Stimulated activated CD4-positive, alpha-beta T cell treated with anti-CD3 and anti-CD28 coated beads, TNF-alpha, amount 100 ng/mL, for 24 hours (primary cell): ENCODE measurements at regions not wholly inside any gene's neighbourhood (a gene's known extent, or its start where the extent isn't known, plus 50 kb on each side); places are given as distances from the start of the nearest gene placed in this dataset.

Experiments
- DNase-seq, 3 experiments: peaks; one replicate each; pipeline ENCODE4 v3.0.0-alpha.2; 2020; ENCODE audit warnings: low read depth in 3 of 3

DNA sequence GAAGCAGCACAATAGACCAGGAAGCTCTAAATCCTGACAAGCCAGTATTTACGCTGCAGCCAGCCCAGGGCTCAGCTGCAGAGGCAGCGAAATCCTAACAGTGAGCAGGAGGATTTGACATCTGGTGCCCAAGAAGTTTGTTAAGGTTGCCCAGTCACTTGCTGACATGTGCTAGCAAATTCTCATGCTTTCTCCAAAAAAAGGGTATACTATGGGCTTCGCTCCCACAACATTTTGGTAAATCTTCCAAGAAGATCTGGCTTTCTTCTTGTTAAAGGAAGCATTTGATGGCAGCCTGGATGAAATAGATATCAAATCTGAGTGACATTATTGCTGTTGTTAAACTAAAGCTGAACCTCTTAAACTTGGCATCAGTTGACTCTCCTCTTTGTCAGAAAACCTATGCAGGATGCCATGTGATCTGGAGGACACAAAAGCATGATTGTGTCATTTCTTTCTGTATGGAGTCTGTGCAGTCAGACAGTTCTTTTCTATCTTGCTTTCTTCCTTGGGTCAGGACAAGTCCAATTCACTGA lies 949.7 kb upstream of the RBFOX1 start:
- DNase-seq = no peak

DNA sequence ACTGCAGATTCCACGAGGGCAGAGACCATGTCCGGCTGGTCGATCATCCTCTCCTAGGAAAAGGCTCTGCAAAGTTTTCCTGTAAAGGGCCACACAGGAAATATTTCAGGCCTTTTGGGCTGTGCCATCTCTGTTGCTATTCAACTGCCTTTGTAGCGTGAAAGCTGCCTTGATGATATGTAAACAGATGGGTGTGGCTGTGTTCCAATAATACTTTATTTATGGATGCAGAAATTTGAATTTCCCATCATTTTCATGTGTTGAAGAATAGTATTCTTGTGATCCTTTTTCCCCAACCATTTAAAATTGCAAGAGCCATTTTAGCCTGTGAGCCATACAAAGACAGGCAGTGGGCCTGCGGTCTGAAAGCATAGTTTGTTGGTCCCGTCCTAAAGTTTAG lies 950.7 kb upstream of the RBFOX1 start:
- DNase-seq = no peak

- DNase-seq = no peak
Observed at GRCh38 chr16:6377956-6378355, 954.7 kb upstream of the RBFOX1 start.

- DNase-seq = no peak
Observed at GRCh38 chr16:6375465-6376075, 957.1 kb upstream of the RBFOX1 start.

GRCh38 chr16:6374821-6375220 lies 957.8 kb upstream of the RBFOX1 start:
- no peak for DNase-seq

DNA sequence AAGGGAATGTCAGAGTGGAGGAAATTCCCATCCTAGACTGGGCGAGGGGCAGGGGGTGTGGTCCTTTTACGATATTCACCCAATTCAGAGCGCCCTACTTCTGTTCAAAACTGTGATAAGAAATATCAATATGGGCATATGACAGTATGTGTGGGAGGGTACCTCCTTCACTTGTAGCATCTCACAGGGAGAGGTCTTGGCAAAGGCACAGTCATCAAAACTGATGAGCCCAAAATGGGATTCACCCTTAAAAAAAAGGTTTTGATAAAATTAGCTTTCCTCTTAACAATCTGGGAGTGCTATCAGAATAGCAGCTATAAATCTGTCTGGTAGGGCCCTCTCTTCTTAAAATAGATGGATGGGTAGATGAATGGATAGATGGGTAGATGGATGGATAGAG lies 967.8 kb upstream of the RBFOX1 start:
- no peak for DNase-seq

DNA sequence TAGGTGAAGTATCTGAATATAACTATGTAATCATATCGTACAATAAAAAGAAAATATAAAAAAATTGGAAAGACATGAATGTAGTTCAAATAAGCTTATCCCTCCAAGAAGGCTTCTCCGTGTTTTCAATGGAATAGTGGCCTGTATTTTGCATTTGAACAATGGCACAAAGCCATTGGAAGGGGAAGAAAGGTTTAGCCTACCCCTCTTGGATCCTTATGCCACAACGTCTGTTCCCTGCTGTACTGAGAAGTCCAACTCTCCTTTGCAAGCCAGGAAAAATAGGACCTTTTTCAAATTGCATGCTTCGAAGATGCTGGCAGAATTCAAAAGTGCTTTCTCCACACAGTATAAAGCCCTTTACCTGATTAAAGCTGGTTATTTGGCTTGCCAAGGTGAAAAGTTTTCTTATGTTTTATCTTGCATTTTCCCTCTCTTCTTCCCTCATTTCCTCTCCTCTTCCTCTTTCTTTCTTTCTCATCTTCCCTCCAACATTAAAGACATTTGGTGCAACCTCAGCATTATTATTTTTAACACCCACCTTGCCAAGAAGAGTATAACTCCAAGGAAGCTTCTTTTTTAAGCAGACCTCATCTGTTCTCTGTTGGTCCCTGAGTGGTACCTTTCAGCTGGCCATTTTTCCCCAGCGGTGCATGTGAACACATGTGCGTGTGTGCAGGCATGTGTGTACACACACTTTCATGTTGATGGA lies 968.6 kb upstream of the RBFOX1 start:
- DNase-seq = no peak

DNA sequence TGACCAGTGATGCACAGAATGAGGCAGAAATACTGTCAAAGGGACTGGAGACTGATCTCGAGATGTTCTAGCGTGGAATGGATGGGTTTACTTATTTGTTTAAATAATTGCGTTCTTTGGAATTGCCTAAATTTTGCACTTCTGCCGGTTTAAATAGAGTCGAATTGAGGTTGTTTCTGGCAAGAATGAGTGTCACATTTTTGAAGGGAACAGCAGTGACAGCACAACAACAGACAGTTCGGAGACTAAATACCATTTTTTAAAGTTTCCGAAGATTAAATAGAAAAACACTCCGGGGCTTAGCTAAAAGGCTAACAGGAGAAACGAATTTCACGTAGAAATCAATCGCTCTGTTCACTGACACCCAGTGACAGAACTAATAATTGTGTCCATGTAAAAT lies 969.2 kb upstream of the RBFOX1 start:
- DNase-seq = no peak

DNA sequence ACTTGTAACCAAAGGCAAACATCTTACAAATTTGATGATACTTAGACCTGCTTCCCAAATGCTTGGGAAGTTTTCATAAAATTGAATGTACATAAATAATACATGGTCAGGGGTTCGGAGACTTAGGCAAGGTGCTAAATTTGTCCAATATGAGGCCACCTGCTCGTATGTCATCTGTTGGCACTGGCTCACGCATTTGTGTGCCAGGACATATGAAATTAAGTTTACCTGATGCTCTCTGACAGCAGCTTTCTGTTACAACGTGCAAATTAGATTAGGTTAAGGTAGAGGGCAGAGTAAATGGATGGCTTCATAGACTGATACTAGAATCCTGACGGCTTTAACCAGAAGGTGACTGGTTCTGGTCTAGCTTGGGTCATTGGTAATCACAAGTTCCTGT lies 970.3 kb upstream of the RBFOX1 start:
- no peak for DNase-seq

DNA sequence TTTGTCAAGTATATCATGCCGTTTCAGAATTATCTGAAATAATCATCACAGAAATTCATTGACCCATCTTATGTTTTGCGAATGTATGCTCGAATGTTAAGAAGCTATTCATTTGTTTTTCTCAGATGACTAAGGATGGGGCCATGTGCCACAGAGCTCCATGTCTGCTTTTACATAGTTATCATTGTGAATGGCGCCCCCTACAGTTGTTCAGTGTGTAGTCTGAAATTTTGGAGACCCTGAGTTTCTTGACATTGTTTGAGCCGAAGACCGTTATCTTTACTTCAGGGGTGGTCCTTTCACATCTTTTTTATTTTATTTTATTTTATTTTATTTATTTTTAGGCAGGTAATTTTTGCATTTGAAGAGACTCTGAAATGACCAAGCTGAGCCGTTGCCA lies 972.0 kb upstream of the RBFOX1 start:
- no peak for DNase-seq

- no peak for DNase-seq
Observed at GRCh38 chr16:6356911-6357310, 975.7 kb upstream of the RBFOX1 start.

GRCh38 chr16:6349725-6350124 lies 982.9 kb upstream of the RBFOX1 start:
- no peak for DNase-seq

- DNase-seq = no peak
Observed at GRCh38 chr16:6345090-6345489, 987.6 kb upstream of the RBFOX1 start.

- no peak for DNase-seq
Observed at GRCh38 chr16:6343157-6343556, 989.5 kb upstream of the RBFOX1 start.

- DNase-seq = no peak
Observed at GRCh38 chr16:6341981-6342380, 990.7 kb upstream of the RBFOX1 start.

DNA sequence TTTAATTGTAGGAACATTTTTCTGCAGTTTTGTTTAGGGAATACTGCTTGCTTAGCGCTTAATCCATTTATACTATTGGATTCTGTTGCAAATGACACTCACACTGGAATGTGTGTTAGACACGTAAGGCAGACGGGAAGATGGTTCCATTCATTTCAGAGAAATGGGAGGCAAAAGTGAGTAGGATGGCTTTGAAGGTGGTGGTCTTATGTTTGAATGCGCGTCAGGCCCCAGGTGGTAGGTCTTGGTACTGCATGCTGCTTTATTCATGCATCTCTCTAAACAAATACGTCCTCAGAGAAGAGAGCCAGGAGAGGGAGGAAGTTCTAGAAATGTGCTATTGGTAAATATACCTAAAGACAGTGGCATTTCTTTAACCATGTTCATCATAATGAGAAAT lies 997.6 kb upstream of the RBFOX1 start:
- no peak for DNase-seq

DNA sequence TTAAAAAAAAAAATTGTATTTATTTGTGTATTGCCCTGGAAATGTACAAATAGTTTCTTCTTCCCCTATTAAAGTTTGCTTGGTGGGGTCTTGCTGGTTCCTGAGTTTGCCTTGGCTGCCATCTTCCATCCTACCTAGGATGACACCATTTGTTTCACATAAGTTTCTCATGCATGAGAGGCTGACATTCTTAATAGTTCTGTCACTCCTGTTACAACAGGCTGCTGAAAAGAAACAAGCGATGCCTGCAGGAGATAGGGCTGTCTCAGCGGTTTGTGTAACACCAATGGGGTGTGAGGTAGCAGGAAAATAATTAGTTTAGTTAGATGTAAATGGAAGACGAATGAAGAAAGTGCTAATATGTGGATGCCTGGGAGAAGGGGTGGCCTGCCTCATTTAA lies 1000.9 kb upstream of the RBFOX1 start:
- DNase-seq = no peak

- no peak for DNase-seq
Observed at GRCh38 chr16:6317934-6318333, 1014.7 kb upstream of the RBFOX1 start.

DNA sequence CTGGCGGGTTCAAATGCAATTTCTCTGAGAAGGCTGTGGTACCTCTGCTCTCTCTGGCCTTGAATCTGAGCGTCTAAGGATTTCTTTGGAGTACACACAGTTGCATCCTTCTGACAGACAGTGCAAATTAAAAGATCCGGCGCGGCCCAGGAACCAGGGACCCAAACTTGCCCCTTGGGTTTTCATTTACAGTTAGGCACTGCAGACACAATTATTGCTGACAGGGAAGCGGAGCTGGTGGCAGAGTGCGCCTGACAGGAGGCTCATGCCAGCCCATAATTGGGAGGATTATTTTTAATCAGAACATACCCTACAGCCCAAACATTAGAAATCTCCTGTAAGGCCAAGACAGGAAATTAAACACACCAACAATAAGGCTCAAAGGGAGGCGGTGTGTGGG lies 1023.4 kb upstream of the RBFOX1 start:
- no peak for DNase-seq

GRCh38 chr16:6308176-6308575 lies 1024.5 kb upstream of the RBFOX1 start:
- DNase-seq = no peak

DNA sequence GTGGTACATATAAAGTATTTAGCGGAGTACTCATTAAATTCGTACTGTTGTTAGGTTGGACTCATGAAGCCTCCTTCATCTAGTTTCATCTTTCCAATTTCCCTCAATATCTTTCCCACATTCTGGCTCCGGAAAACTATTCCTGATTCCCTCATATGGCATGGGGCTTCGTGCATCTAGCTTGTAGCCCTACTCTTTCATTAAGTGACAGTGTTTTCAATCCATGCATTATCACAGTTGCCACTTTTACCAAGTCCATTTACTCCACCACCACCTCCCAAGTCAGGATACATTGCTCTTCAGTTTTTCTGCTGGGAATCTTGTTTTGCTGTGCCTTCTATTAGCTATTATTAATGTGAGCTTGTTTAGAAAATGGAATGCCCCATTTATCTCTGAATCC lies 1032.1 kb upstream of the RBFOX1 start:
- no peak for DNase-seq

- DNase-seq = no peak
Observed at GRCh38 chr16:6297666-6298410, 1034.8 kb upstream of the RBFOX1 start.

- DNase-seq = no peak
Observed at GRCh38 chr16:6286176-6286575, 1046.5 kb upstream of the RBFOX1 start.
